ENCODE measurements at regions not wholly inside any gene's neighbourhood (a gene's known extent, or its start where the extent isn't known, plus 50 kb on each side); places are given as distances from the start of the nearest gene placed in this dataset.

GRCh38 chr16:49019081-49019633 lies 262.5 kb downstream of the CBLN1 start:
- H3K4me3 Mint-ChIP-seq: peak overlapping the region; percentile 65
- no peaks in the 10 kb centered on the region for H3K9me3 Mint-ChIP-seq
- peaks cover 42% of the 10 kb centered on the region for H3K4me1 Mint-ChIP-seq (ENCODE audit: unreplicated experiment)
- DNase-seq (ENCODE audit: extremely low spot score, unreplicated experiment): no peak
- no peak for TF ChIP-seq CTCF (conservative IDR thresholded peaks at IDR 0.05)
- peak overlapping the region; percentile 53 for H3K27ac Mint-ChIP-seq
- peaks cover 36% of the 10 kb centered on the region for H3K27me3 Mint-ChIP-seq
- no peaks in the 10 kb centered on the region for H3K36me3 Mint-ChIP-seq

GRCh38 chr16:49018259-49018931 lies 263.2 kb downstream of the CBLN1 start:
- Mint-ChIP-seq H3K27me3 (peaks cover 37% of the 10 kb centered on the region), H3K36me3 (no peaks in the 10 kb centered on the region), H3K4me1 (ENCODE audit: unreplicated experiment) (peaks cover 40% of the 10 kb centered on the region), H3K9me3 (no peaks in the 10 kb centered on the region), H3K4me3 (no peak overlapping the region), H3K27ac (no peak overlapping the region)
- DNase-seq (ENCODE audit: extremely low spot score, unreplicated experiment): no peak
- TF ChIP-seq CTCF (conservative IDR thresholded peaks at IDR 0.05): no peak

GRCh38 chr16:49017501-49017900 lies 264.1 kb downstream of the CBLN1 start:
- no peak for TF ChIP-seq CTCF (conservative IDR thresholded peaks at IDR 0.05)
- Mint-ChIP-seq H3K27ac (no peak overlapping the region), H3K4me3 (no peak overlapping the region), H3K27me3 (peaks cover 35% of the 10 kb centered on the region), H3K36me3 (no peaks in the 10 kb centered on the region), H3K4me1 (ENCODE audit: unreplicated experiment) (peaks cover 36% of the 10 kb centered on the region), H3K9me3 (no peaks in the 10 kb centered on the region)
- DNase-seq (ENCODE audit: extremely low spot score, unreplicated experiment): no peak

- no peak for TF ChIP-seq CTCF (conservative IDR thresholded peaks at IDR 0.05)
- H3K36me3 Mint-ChIP-seq: no peaks in the 10 kb centered on the region
- H3K27ac Mint-ChIP-seq: no peak overlapping the region
- H3K4me3 Mint-ChIP-seq: no peak overlapping the region
- peaks cover 35% of the 10 kb centered on the region for H3K27me3 Mint-ChIP-seq
- H3K4me1 Mint-ChIP-seq (ENCODE audit: unreplicated experiment): peaks cover 30% of the 10 kb centered on the region
- no peaks in the 10 kb centered on the region for H3K9me3 Mint-ChIP-seq
- DNase-seq (ENCODE audit: extremely low spot score, unreplicated experiment): no peak
Measured at GRCh38 chr16:49016461-49016860, 265.2 kb downstream of the CBLN1 start.

GRCh38 chr16:49015225-49015592 lies 266.4 kb downstream of the CBLN1 start:
- Mint-ChIP-seq H3K9me3 (no peaks in the 10 kb centered on the region), H3K27me3 (peaks cover 27% of the 10 kb centered on the region), H3K27ac (no peak overlapping the region), H3K36me3 (no peaks in the 10 kb centered on the region), H3K4me1 (ENCODE audit: unreplicated experiment) (peaks cover 17% of the 10 kb centered on the region), H3K4me3 (no peak overlapping the region)
- no peak for TF ChIP-seq CTCF (conservative IDR thresholded peaks at IDR 0.05)
- no peak for DNase-seq (ENCODE audit: extremely low spot score, unreplicated experiment)

Data from type B pancreatic cell (in vitro differentiated cells).